ENCODE measurements at regions not wholly inside any gene's neighbourhood (a gene's known extent, or its start where the extent isn't known, plus 50 kb on each side); places are given as distances from the start of the nearest gene placed in this dataset.
A peak's percentile ranks its signal among the peaks of the same experiment; 100 is the strongest.

DNA sequence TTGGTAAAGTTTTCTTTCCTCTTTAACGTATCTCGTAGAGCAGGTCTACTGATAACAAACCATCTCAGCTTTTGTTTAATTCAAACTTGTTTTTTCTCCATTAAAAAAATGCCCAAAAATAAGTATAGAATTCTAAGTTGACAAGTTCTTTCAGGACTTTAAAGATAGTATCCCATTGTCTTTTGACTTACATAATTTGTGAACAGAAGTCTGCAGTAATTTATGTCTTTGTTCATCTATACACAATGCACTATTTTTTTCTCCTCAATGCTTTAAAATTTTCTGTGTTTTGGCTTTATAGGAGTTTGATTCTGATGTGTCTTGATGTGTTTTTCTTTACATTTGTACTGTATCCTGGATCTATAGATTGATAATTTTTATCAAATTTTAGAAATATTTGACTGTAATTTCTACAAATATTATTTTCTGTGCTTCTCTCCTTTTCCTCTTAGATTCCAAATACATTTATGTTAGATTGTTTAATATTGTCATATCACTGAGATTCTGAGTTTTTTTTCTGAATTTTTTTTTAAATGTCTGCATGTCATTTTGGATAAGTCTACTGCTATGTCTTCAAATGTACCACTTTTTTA, 143.3 kb downstream of the FTCDNL1 start:
- DNase-seq: no peak

DNA sequence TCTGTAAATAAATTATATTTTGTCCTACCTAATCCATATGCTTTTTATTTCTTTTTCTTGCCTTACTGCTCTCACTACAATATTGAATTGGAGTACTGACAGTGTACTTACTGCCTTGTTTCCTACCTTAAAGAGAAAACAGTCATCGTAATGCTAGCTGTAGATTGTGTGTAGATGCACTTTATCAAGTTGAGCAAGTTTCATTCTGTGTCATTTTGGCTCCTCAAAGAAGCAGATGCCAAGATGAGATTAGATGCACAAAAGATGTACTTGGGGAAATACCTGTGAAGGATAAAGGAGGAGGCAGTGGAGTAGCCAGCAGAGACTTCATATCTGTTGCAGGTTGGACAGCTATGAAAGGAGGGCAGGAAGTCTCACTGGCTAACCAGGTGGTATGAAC, 145.5 kb downstream of the FTCDNL1 start:
- no peak for DNase-seq

DNA sequence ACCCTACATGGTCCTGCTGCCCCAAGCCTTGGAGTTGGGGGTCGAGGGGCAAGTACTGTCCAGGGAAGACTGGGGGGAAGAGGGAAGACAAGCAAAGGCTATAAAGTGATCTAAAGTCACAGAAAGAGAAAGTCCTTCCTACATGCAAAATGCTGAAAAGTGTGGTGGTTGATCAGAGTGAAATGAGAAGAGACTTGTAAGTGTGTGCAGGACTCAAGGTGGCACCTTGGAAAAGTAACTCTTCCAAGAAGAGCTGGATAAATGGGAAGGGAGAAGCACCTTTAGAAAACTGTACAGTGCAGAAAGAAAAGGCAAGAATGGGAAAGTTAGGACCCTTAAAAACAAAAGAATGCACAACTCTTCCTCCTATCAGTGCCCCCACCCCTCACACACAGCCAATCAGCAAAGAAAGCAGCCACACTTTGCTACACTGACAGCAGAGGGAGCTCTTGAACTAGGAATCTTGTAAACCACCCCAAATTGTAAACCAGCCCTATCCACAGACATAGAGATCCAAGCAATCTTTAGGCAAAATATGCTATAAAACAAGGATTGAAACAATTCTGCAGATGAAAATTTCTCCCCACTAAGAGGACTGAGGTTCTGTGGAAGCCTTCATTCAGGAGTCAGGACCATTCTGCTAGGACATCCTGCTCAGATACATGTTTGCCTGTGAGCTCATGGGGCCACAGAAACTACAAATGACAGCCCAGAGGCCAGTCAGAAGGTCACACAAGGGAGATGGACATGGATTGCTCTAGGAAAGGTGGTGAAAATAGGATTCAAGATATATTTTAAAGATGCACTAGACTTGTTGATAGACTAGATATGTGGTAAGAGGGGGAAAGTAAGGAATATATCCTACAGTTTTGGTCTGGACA, 146.4 kb downstream of the FTCDNL1 start:
- DNase-seq: peak; percentile 67

DNA sequence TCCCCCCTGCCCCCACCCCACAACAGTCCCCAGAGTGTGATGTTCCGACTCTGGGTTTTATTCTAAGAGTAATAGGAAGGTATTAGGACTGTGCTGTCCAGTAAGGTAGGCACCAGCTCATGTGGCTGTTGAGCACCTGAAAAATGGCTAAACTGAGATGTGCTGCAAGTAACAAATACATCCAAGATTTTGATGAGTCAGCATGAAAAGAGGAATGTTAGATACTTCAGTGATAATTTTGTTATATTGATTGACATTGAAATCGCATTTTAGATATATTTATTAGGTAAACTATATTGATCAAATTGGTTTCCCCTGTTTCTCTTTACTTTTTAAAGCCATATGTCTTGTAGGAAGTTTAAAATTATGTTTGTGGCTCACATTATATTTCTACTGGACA, 147.8 kb downstream of the FTCDNL1 start:
- no peak for DNase-seq

DNA sequence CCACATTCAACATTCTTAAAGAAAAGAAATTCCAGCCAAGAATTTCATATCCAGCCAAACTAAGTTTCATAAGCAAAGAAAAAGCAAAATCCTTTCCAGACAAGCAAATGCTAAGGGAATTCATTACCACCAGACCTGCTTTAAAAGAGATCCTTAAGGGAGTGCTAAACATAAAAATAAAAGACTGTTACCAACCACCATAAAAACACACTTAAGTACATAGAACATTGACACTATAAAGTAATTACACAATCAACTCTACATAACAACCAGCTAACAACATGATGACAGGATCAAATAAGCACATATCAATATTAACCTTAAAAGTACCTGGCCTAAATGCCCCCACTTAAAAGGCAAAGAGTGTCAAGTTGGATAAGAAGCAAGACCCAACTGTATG, 153.5 kb downstream of the FTCDNL1 start:
- DNase-seq: no peak

DNA sequence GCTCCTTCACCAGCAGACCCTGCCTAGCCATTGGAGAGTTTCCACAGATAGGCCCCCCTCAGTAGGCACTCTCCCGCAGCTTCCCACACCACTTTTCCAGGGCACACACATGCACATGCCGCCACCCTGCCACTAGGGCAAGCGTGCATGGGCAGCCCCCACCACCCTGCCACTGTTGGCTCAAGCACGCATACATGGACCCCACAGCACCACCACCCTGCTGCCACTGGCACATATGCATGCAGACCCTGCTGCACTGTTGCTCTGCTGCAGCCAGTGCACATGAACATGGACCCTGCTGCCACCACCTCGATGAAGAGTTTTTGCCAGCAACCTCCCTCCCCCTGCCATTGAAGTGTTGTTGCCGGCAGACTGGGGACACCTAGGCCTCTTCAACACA, 154.9 kb downstream of the FTCDNL1 start:
- no peak for DNase-seq

DNA sequence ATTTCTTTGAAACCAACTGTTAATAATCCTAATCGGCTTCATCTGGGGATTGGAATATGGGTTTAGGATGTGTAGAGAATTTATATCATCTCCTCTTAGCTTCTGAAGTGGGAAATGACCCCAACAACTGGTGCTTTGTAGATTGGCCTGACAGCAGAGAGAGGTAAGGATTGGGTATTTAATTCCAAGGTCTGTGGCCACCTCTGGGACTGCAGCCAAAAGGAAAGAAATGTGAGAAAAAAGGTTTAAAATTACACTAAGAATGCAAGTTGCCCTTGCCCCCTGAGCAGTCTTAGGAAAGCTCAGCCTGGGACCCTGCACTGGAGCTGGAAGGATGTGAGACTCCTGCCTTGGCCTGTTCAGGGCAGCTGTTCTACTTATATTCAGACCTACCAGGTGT, 157.1 kb downstream of the FTCDNL1 start:
- DNase-seq: no peak

DNA sequence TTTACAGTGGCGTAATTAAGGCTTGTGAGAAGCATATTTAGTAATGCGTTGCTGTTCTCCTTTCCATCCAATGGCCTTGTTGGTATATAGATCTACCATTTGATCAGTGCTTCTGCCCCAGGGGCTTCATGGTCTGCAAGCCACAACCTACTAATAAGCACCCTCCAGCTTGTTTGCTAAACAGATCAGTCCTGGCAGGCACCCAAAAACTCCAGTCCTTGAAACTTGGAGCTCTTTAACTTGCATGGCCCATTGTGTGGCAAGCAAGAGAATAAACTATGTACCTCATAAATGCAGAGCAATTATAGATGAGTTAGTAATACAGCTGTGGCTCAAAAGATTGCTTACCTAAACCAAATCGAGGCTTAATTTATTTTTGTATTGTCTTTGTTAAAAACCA, 158.5 kb downstream of the FTCDNL1 start:
- no peak for DNase-seq

DNA sequence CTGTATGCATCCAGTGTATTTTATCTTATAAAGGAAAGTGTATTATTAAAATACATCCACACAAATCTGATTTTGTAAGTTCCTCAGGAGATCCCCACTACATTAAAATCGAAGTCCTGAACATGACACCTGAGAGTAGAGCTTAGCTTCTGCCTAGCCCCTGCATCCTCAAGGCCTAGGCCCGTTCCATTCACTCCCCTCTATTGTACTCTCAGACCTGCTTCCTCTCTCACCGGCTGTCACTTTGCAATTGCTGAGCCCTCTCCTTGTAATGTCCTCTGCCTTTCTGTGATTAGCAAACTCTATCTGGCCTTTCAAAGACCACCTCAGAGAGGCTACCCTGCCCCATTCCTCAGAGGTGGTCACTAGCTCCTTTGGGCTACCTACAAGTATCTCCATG, 160.8 kb downstream of the FTCDNL1 start:
- DNase-seq: no peak

DNA sequence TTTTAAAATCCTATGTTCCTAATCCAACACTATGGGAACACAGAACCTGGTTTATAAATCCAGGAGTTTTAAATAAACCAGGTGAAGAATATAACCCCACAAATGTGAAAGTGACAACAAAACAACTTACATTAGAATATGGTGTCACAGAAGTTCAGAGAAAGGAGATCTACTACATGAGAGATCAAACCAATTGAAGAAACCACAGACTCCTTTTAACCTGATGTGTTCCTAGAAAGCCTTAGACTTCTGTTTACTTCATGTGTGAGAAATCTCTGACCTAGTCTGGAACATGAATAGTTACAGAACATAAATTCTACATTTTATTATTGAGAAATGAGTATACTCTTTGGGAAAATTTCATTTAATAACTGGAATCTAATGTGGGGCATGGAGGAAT, 165.3 kb downstream of the FTCDNL1 start:
- DNase-seq: no peak

DNA sequence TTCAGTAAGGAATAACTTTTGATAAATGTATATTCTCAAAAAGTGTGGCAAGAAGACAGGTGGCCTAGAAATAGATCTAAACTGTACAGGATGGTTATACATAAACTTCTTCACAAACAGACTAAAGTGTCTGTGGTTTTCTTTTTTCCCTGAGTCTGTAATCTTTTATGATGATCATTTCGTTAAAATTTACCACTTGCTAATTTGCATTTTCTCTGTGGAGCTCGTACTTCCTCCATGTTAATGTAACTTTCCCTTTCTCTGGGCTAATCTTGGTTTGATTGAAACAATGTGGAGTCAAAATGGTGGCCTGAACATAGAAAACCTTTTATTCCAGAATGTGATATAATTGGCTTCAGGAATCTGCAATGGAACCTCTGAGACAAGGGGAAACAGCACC, 166.2 kb downstream of the FTCDNL1 start:
- DNase-seq: no peak

DNA sequence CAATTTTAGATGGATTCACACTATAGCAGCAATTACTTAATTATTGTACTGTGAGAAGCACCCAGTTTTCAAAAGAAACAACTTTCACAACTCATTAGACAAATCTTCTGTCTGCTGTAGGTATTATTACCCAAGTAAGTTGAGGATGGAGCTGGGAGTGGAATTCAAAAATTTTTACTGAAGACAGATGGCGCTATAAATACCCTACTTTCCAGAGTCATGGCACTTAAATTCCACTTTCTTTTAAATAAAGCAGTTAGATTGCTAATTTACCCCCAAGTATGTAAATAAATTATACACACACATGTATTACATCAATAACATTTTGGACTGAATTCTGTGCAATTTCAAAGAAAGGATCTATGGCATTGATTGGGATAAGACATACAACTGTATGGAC, 166.8 kb downstream of the FTCDNL1 start:
- no peak for DNase-seq

DNA sequence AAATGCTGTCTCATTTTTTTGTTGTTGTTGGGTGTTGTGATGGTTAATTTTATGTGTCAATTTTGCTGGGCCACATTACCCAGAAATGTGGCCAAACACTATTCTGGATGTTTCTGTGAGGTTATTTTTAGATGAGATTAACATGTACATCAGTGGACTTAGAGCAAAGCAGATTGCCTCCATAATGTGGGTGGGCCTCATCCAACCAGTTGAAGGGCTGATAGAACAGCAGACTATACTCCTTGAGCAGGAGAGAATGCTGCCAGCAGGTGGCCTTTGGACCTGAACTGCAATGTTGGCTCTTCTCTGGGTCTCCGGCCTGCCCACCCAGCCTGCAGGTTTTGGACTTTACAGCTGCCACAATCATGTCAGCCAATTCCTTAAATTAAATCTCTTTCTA, 169.0 kb downstream of the FTCDNL1 start:
- DNase-seq: no peak

DNA sequence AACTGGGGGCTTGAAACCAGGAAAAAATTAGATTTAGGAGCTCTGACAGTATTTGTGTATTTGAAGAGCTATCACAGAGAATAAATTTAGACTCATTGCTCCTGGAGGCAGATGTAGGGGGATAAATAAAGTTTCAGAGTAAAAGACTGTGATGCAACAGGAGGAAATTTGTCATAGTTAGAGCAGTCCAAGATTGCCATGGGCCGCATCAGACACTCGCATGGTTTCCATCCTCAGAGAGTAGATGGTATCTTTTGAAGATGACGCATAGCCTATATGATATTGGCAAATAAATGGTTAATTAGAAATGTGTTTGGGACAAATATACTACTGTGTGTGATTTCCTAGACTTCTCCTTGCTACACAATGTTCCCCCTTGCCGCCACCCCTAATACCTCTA, 170.5 kb downstream of the FTCDNL1 start:
- no peak for DNase-seq

DNA sequence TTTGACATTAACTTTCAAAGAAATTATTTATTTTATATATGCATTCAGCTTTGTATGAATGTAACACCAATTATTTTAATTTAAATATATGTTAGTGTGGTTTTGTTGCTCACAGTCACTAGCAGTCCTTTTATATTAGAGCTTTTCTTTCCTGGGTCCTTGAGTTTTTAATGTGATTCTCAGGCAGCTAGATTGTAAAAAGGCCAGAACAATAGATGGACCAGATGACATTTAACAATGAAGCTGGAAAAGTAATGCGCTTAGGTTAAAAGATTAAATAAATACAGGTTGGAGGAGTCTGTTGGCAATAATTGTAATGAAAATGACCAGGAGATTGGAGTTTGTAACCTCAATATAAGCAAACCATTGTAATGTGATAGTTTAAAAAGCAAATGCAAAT, 171.1 kb downstream of the FTCDNL1 start:
- DNase-seq: no peak

DNA sequence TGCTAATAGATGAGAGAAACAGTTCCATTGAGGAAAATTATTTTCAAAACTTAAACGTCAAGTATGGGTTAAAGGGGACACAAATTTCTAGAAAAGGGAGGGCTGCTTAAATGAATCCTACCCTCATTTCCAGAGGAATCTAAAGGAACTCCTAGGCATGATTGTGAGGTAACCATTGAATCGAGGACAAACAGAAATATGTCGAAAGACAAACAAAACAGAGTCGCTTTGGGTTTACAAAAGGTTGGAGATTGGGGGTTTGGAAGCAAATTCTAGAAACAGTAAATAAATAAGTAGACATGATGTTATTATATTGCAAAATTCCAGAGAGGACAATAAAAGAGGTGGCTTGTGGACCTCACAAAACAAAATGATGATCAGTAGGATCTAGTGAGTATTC, 173.1 kb downstream of the FTCDNL1 start:
- no peak for DNase-seq

DNA sequence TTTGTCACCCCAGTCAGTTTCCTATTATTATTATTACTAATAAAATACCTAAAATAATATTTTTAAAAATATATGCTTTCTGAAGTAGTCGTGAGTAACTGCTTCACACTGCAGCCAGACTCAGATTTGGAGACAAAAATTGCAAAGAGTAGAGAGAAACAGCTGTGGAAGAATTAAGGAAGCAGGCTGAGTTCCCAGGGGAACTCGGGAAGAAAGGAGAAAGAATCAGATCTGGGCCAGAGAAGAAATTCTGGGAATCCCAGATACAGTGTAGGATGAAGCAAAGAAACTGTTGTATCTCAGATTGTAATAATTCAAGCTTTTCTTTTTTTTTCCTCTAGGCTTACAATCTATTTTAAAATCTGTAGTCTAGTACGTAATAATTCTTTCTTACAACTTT, 182.3 kb downstream of the FTCDNL1 start:
- no peak for DNase-seq

DNA sequence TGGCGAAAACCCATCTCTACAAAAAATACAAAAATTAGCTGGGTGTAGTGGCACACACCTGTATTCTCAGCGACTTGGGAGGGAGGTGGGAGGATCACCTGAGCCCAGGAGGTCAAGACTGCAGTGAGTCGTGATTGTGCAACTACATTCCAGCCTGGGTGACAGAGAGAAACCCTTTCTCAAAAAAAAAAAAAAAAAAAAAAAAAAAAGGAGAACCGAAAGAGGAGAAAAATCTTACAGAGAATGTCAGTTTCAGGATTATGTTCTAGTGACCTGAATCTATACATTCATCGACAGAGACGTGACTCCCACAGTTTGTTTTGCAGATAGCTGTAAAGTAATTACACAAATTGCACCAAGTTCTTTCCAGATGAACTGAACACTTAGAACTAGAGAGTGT, 187.8 kb downstream of the FTCDNL1 start:
- no peak for DNase-seq

DNA sequence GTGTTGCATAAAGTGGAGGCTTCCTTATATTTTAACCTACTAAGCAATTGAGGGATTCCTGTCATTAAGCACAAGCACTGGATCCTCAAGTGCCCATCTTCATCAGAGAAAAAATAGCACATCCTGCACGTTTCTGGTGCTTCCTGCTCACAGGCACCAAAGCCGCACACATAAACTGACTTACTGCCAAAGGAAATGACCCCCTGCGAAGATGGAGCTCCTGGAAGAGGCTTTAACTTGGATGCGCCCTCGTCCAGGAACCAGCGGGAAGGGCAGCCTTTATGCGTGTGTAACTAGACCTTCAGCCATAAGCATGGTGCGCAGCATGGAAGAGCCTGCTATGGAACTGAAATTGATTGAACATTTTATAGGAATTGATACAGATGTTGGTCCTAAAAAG, 188.7 kb downstream of the FTCDNL1 start:
- DNase-seq: no peak

DNA sequence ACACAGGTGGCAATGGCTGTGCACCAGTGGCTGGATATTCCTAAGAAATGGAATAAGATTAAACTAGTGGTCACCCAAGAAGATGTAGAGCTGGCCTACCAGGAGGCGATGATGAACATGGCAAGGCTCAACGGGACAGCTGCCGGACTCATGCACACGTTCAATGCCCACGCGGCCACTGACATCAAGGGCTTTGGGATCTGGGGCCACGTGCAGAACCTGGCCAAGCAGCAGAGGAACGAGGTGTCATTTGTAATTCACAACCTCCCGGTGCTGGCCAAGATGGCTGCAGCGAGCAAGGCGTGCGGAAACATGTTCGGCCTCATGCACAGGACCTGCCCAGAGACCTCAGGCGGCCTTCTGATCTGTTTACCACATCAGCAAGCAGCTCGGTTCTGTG, 190.8 kb downstream of the FTCDNL1 start:
- no peak for DNase-seq

DNA sequence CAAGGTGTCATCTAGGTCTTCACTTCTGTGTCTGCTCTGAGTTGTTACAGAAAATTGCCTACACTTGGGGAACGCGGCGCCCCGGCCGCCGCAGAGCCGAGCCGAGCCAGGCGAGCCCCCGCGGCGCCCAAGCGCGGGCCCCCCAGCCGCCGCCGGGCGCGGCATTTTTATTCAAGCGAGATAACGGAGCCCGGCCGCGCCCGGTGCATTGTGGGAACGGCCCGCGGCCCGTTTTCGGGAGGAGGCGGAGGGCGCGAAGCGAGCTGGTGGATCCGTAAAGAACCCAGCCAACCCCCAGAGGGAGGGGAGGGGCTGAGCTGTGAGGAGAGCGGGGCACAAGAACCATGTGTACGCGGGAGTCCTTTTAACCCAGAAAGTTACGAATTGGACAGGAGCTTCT, 191.8 kb downstream of the FTCDNL1 start:
- DNase-seq: peak; percentile 70

DNA sequence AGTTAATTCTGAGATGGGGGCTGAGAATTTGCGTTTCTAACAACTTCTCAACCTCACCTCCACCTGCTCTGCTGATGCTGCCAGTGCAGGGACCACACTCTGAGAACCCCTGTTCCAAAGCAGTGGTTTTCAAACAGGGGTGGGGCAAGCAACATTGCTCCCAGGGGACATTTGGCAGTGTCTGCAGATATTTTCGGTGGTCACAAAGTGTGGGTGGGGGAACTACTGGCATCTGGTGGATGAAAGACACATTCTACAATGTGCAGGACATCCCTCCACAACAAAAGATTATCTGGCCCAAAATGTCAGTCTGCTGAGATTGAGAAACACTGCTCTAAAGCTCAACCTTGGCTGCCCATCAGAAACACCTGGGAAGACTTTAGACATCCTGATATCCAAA, 188.7 kb upstream of the SATB2 start:
- DNase-seq: no peak

DNA sequence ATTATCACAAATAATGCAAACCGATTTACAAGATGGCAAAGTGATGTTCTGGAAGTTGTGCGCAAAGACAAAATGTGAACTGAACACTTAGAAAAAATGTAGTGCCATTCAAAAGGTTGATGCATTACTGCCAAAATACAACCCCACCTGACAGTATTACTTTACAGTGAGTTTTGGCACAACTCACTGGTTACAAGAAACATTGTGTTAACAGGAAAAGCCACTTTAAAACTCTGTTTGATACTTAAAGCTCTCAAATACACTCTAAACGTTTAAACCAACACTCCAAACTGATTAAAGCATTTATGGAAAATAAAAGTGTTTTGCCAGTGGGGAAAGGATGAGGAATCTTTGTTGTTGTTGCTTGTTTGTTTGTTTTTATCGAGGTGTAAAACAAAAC, 173.4 kb upstream of the SATB2 start:
- DNase-seq: no peak

DNA sequence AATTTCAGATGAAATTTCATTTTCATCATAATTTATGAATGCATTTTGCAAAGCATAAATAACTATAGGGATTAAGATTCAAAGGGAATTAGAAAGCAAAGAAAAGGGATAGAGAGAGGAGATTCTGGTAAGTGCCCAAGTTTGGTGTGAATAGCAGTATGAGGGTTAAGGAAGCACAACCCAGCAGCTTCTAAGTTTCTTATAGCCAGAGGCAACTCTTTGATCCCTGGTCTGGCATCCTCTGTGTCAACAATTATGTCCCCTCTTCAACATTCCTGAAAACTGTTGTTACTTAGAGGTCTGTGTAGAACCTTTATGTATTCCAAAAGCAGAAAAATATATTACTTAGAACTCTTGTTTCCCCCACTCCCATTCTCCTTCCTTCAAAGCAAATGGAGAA, 171.6 kb upstream of the SATB2 start:
- no peak for DNase-seq

DNA sequence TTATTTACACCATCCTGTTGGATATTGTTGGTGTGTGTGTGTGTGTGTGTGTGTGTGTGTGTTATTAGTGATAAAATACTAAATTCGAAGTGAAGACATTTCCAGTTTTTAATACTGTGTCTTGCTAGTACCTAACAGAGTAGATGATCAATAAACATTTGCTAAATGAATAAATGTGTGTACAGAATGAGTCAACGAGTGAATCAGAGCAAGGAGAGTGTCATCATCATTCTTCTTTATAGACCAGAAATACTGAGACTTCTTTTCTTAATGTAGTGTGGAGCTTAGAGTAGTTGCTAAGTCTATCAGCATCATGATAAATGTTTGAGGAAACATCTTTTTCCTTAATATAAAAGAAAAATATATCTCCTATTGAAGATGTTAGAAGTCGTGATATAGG, 169.7 kb upstream of the SATB2 start:
- no peak for DNase-seq

Data from hematopoietic multipotent progenitor cell treated with erythropoietin and hydrocortisone succinate and interleukin-3 and kit ligand, for 8 days (in vitro differentiated cells).